Parathyroid adenoma (tissue), 2 donors: ENCODE measurements at regions not wholly inside any gene's neighbourhood (a gene's known extent, or its start where the extent isn't known, plus 50 kb on each side); places are given as distances from the start of the nearest gene placed in this dataset.

Experiments
- H2AFZ ChIP-seq: fragments of 300-600 bp; sonication (generic); one replicate; pipeline ENCODE4 v1.7.0; 2017; ENCODE audit warnings: antibody characterized with exemption, mild to moderate bottlenecking
- H3K27ac ChIP-seq: fragments of 300-600 bp; sonication (generic); one replicate; pipeline ENCODE4 v1.7.0; 2017
- H3K27me3 ChIP-seq: fragments of 300-600 bp; sonication (generic); one replicate; pipeline ENCODE4 v1.7.0; 2017; ENCODE audit warnings: low read length; ENCODE audit not compliant: control insufficient read depth, insufficient read depth
- H3K36me3 ChIP-seq: fragments of 300-600 bp; sonication (generic); one replicate; pipeline ENCODE4 v1.7.0; 2017; ENCODE audit warnings: low read length; ENCODE audit not compliant: control insufficient read depth, insufficient read depth
- H3K4me1 ChIP-seq: fragments of 300-600 bp; sonication (generic); one replicate; pipeline ENCODE4 v1.7.0; 2017; ENCODE audit warnings: control low read depth
- H3K4me2 ChIP-seq: fragments of 300-600 bp; sonication (generic); one replicate; pipeline ENCODE4 v1.7.0; 2017; ENCODE audit warnings: low read length
- H3K4me3 ChIP-seq: fragments of 300-600 bp; sonication (generic); one replicate; pipeline ENCODE4 v1.7.0; 2017; ENCODE audit warnings: low read depth, low read length
- H3K79me2 ChIP-seq: fragments of 300-600 bp; sonication (generic); one replicate; pipeline ENCODE4 v1.7.0; 2017; ENCODE audit warnings: control low read depth
- H3K9ac ChIP-seq: fragments of 300-600 bp; sonication (generic); one replicate; pipeline ENCODE4 v1.7.0; 2017; ENCODE audit warnings: mild to moderate bottlenecking
- H3K9me3 ChIP-seq: fragments of 300-600 bp; sonication (generic); one replicate; pipeline ENCODE4 v1.7.0; 2017; ENCODE audit warnings: low read length; ENCODE audit not compliant: control insufficient read depth
- CTCF ChIP-seq: fragments of 300-600 bp; sonication (generic); IDR thresholded peaks from one replicate; pipeline ENCODE4 v1.7.0; 2017; ENCODE audit warnings: antibody characterized with exemption, mild to moderate bottlenecking
- donor health status: primary hyperparathyroidism.

- Histone ChIP-seq H3K36me3 (no peaks in the 10 kb centered on the region), H3K27ac (no peak overlapping the region)
These were observed 166.6 kb upstream of the CIBAR2 start for GRCh38 chr16:85278839-85279238.

GRCh38 chr16:85279402-85279801, 167.1 kb upstream of the CIBAR2 start:
- H3K36me3 ChIP-seq: no peaks in the 10 kb centered on the region
- H3K4me1 ChIP-seq: peaks cover 10% of the 10 kb centered on the region
- H3K4me2 ChIP-seq: peak overlapping the region; percentile 45
- H3K4me3 ChIP-seq: no peak overlapping the region
- H3K27me3 ChIP-seq: no peaks in the 10 kb centered on the region
- H3K79me2 ChIP-seq: peaks cover 29% of the 10 kb centered on the region
- H2AFZ ChIP-seq: peak overlapping the region; percentile 90
- peak overlapping the region; percentile 73 for H3K27ac ChIP-seq
- H3K9me3 ChIP-seq: no peaks in the 10 kb centered on the region
- no peak overlapping the region for H3K9ac ChIP-seq
- TF ChIP-seq CTCF: no peak

More at GRCh38 chr16:85278839-85279238, 166.6 kb upstream of the CIBAR2 start:
- no peaks in the 10 kb centered on the region for H3K27me3 ChIP-seq
- H3K9ac ChIP-seq: no peak overlapping the region
- peaks cover 10% of the 10 kb centered on the region for H3K4me1 ChIP-seq
- no peak overlapping the region for H2AFZ ChIP-seq
- no peaks in the 10 kb centered on the region for H3K9me3 ChIP-seq
- H3K79me2 ChIP-seq: peaks cover 27% of the 10 kb centered on the region
- TF ChIP-seq CTCF: no peak
- no peak overlapping the region for H3K4me2 ChIP-seq
- H3K4me3 ChIP-seq: no peak overlapping the region

- H3K9ac ChIP-seq: no peak overlapping the region
- peak overlapping the region; percentile 90 for H2AFZ ChIP-seq
- no peaks in the 10 kb centered on the region for H3K36me3 ChIP-seq
- H3K4me2 ChIP-seq: peak overlapping the region; percentile 45
- H3K4me1 ChIP-seq: peaks cover 10% of the 10 kb centered on the region
- H3K9me3 ChIP-seq: no peaks in the 10 kb centered on the region
- no peak overlapping the region for H3K4me3 ChIP-seq
- H3K27ac ChIP-seq: peak overlapping the region; percentile 73
- peaks cover 30% of the 10 kb centered on the region for H3K79me2 ChIP-seq
- no peak for TF ChIP-seq CTCF
- H3K27me3 ChIP-seq: no peaks in the 10 kb centered on the region
These were observed 167.7 kb upstream of the CIBAR2 start for GRCh38 chr16:85279825-85280545.

- H3K4me2 ChIP-seq: no peak overlapping the region
- no peaks in the 10 kb centered on the region for H3K9me3 ChIP-seq
- H3K27ac ChIP-seq: no peak overlapping the region
- H3K27me3 ChIP-seq: no peaks in the 10 kb centered on the region
- H3K9ac ChIP-seq: no peak overlapping the region
- peaks cover 23% of the 10 kb centered on the region for H3K79me2 ChIP-seq
- H2AFZ ChIP-seq: no peak overlapping the region
- H3K4me3 ChIP-seq: no peak overlapping the region
- TF ChIP-seq CTCF: no peak
- H3K36me3 ChIP-seq: no peaks in the 10 kb centered on the region
- peaks cover 10% of the 10 kb centered on the region for H3K4me1 ChIP-seq
These were observed 168.9 kb upstream of the CIBAR2 start for GRCh38 chr16:85281181-85281580.

- Histone ChIP-seq H3K4me3 (no peak overlapping the region), H3K27ac (no peak overlapping the region), H3K9ac (no peak overlapping the region)
These were observed 170.6 kb upstream of the CIBAR2 start for GRCh38 chr16:85282842-85283241.

More at GRCh38 chr16:85282842-85283241, 170.6 kb upstream of the CIBAR2 start:
- Histone ChIP-seq H3K27me3 (no peaks in the 10 kb centered on the region), H3K4me1 (peaks cover 10% of the 10 kb centered on the region), H2AFZ (no peak overlapping the region), H3K36me3 (no peaks in the 10 kb centered on the region), H3K9me3 (no peaks in the 10 kb centered on the region), H3K4me2 (no peak overlapping the region), H3K79me2 (peaks cover 23% of the 10 kb centered on the region)
- TF ChIP-seq CTCF: no peak
